Calu3 (cell line): ENCODE measurements at regions not wholly inside any gene's neighbourhood (a gene's known extent, or its start where the extent isn't known, plus 50 kb on each side); places are given as distances from the start of the nearest gene placed in this dataset.

ENCODE experiments used
- BruUV-seq: library from RNA; stranded (reverse); fragments of 400-500 nt; replicated peaks from 2 replicates; lab custom pipeline; 2021; lab: Mats Ljungman, UMichigan
- CTCF ChIA-PET: fragments of 300-600 bp; sonication (Branson Sonifier 250); formaldehyde crosslinking; loops from one replicate; lab custom pipeline; 2022; ENCODE audit warnings: antibody characterized with exemption; lab: Charles Lee
- DNase-seq: peaks from one replicate; pipeline ENCODE4 v3.0.0; 2022
- H3K27ac Mint-ChIP-seq: one replicate; pipeline ENCODE4 v1.8.0; 2022; ENCODE audit warnings: mixed read lengths; ENCODE audit not compliant: unreplicated experiment
- H3K27me3 Mint-ChIP-seq: one replicate; pipeline ENCODE4 v1.8.0; 2022; ENCODE audit warnings: mixed read lengths; ENCODE audit not compliant: unreplicated experiment
- H3K36me3 Mint-ChIP-seq: one replicate; pipeline ENCODE4 v1.8.0; 2022; ENCODE audit warnings: mild to moderate bottlenecking, moderate library complexity, mixed read lengths; ENCODE audit not compliant: insufficient read depth, unreplicated experiment
- H3K4me1 Mint-ChIP-seq: one replicate; pipeline ENCODE4 v1.8.0; 2022; ENCODE audit warnings: mild to moderate bottlenecking, low read depth, mixed read lengths; ENCODE audit not compliant: unreplicated experiment
- H3K4me3 Mint-ChIP-seq: one replicate; pipeline ENCODE4 v1.8.0; 2022; ENCODE audit warnings: mild to moderate bottlenecking, low read depth, moderate library complexity, mixed read lengths; ENCODE audit not compliant: unreplicated experiment
- H3K9me3 Mint-ChIP-seq: one replicate; pipeline ENCODE4 v1.8.0; 2022; ENCODE audit warnings: low read depth, mixed read lengths; ENCODE audit not compliant: unreplicated experiment
- CTCF ChIP-seq: fragments of 200-600 bp; IDR thresholded peaks from one replicate; pipeline ENCODE4 v1.8.0; 2022; ENCODE audit warnings: antibody characterized with exemption; ENCODE audit not compliant: unreplicated experiment
- intact Hi-C: fragments of 100-400 bp; cut with micrococcal nuclease; formaldehyde crosslinking; loops from one replicate; pipeline ENCODE4 v1.10.0; 2022; ENCODE audit not compliant: unreplicated experiment

GRCh38 chrX:147376601-147377422 is 534.9 kb upstream of the FMR1 start:
- peaks cover 6% of the 10 kb centered on the region for H3K9me3 Mint-ChIP-seq
- no peak overlapping the region for H3K27ac Mint-ChIP-seq
- TF ChIP-seq CTCF: no peak
- H3K36me3 Mint-ChIP-seq: no peaks in the 10 kb centered on the region
- no peaks in the 10 kb centered on the region for H3K4me1 Mint-ChIP-seq
- no TSS peak for BruUV-seq
- intact Hi-C loops: loop anchor here (5.0 kb wide), 1 partner anchor 1105 kb away; no protein-coding TSS in a partner anchor
- no peaks in the 10 kb centered on the region for H3K27me3 Mint-ChIP-seq
- no peak overlapping the region for H3K4me3 Mint-ChIP-seq
- CTCF ChIA-PET: no interaction called here
- DNase-seq: no peak

GRCh38 chrX:147364896-147365295 is 546.8 kb upstream of the FMR1 start:
- no peak overlapping the region for H3K4me3 Mint-ChIP-seq
- H3K4me1 Mint-ChIP-seq: no peaks in the 10 kb centered on the region
- no peaks in the 10 kb centered on the region for H3K36me3 Mint-ChIP-seq
- no peak for TF ChIP-seq CTCF
- H3K27me3 Mint-ChIP-seq: no peaks in the 10 kb centered on the region
- BruUV-seq: no TSS peak
- DNase-seq: no peak
- intact Hi-C loops: no loop called here
- H3K27ac Mint-ChIP-seq: no peak overlapping the region
- peaks cover 13% of the 10 kb centered on the region for H3K9me3 Mint-ChIP-seq
- CTCF ChIA-PET: no interaction called here

GRCh38 chrX:147351644-147352043 is 537.1 kb upstream of the CXorf51A start:
- no peak for DNase-seq
- H3K27me3 Mint-ChIP-seq: no peaks in the 10 kb centered on the region
- peaks cover 3% of the 10 kb centered on the region for H3K9me3 Mint-ChIP-seq
- H3K36me3 Mint-ChIP-seq: no peaks in the 10 kb centered on the region
- H3K4me1 Mint-ChIP-seq: no peaks in the 10 kb centered on the region
- TF ChIP-seq CTCF: no peak
- no TSS peak for BruUV-seq
- CTCF ChIA-PET: no interaction called here
- intact Hi-C loops: no loop called here
- H3K27ac Mint-ChIP-seq: no peak overlapping the region
- H3K4me3 Mint-ChIP-seq: no peak overlapping the region

GRCh38 chrX:147343467-147343866 is 528.9 kb upstream of the CXorf51A start:
- Mint-ChIP-seq H3K9me3 (peaks cover 3% of the 10 kb centered on the region), H3K27ac (no peak overlapping the region), H3K36me3 (no peaks in the 10 kb centered on the region), H3K27me3 (no peaks in the 10 kb centered on the region), H3K4me3 (no peak overlapping the region), H3K4me1 (no peaks in the 10 kb centered on the region)
- CTCF ChIA-PET: no interaction called here
- intact Hi-C loops: no loop called here
- no peak for TF ChIP-seq CTCF
- no TSS peak for BruUV-seq
- DNase-seq: no peak
